ENCODE measurements at regions not wholly inside any gene's neighbourhood (a gene's known extent, or its start where the extent isn't known, plus 50 kb on each side); places are given as distances from the start of the nearest gene placed in this dataset.

DNA sequence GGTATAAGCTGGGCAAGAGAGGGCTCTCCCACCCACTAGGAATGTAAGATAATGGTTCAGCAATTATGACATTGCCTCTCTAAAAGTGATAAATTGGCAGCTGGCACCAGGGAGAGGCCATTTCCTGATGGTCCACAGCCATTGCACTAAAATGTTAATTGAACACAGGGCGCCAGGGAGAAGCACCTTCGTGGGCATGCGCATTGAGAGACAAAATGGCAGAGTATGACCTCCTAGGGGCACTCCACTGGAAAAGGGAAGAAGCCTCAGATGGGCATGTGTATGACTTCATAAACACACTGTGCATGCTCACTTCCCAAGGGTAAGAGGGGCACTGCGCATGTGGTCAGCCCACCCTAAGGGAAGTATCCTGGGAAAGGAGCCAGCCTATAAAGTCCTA, 419.2 kb downstream of the AGTPBP1 start:
- no peak for FAIRE-seq
- WGBS (ENCODE audit: insufficient coverage, low coverage, missing lambda C conversion rate), result 2% methylated on average over 4 of the region's 4 CpGs

DNA sequence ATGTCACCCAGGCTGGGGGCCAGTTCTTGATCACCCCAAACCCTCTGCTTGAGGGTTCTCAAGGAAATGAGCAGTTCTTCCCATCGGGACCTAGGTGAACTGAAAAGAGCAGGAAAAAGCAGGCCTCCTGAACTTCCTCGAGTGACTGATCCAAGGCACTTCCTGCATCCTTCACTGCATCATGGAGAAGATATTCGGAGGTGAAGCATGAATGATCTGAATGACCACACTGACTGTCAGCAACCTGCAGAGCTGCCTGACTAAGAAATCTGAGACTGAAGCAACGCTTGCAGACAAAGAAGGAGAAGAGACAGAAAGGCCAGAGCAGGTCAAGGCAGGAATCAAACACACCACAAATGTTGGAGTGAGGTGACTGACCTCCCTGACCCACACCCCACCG, 420.2 kb downstream of the AGTPBP1 start:
- Histone ChIP-seq H3K9ac (ENCODE audit: insufficient read depth in 1 of 2, low read depth in 2 of 2, low read length in 2 of 2) (no peak overlapping the region), H3K79me2 (ENCODE audit: control insufficient read depth, insufficient read depth, low read length) (no peaks in the 10 kb centered on the region), H3K36me3 (ENCODE audit: control insufficient read depth, insufficient read depth, low read length) (no peaks in the 10 kb centered on the region), H3K27me3 (ENCODE audit: control insufficient read depth in 2 of 2, insufficient read depth in 2 of 2, low read length in 2 of 2) (no peaks in the 10 kb centered on the region), H3K4me2 (ENCODE audit: insufficient read depth, low read length) (no peak overlapping the region), H3K4me3 (no peak overlapping the region), H4K20me1 (replicated peaks; ENCODE audit: control insufficient read depth, insufficient read depth, low read length) (no peaks in the 10 kb centered on the region), H3K9me3 (replicated peaks; ENCODE audit: control insufficient read depth, insufficient read depth, low read depth, low read length) (no peaks in the 10 kb centered on the region), H3K9me1 (ENCODE audit: control insufficient read depth, insufficient read depth, low read length) (no peaks in the 10 kb centered on the region), H2AFZ (ENCODE audit: low read depth, low read length) (no peak overlapping the region), H3K27ac (ENCODE audit: extremely low read depth, low read depth, low read length) (no peak overlapping the region), H3K4me1 (replicated peaks in 1 of 2; ENCODE audit: control insufficient read depth in 2 of 2, insufficient read depth in 2 of 2, low read length in 2 of 2) (no peaks in the 10 kb centered on the region; a peak in 1 of 5 replicates)
- ChIA-PET POLR2A (no interaction called here), CTCF (ENCODE audit: low intra/inter-chr PET ratio) (no interaction called here)
- in situ Hi-C loops (cut with MboI), result no loop called here
- no peak for FAIRE-seq
- intact Hi-C loops (cut with micrococcal nuclease), result no loop called here
- DNase-seq (ENCODE audit: extremely low read depth in 1 of 4, low spot score in 3 of 4), result no peak
- no peak for ATAC-seq
- 0% methylated on average over 4 of the region's 5 CpGs for whole genome bisulfite sequencing (ENCODE audit: insufficient coverage, low coverage, missing lambda C conversion rate)
- BruUV-seq (replicated peaks), result no TSS peak
- TF ChIP-seq FUS (optimal IDR thresholded peaks at IDR 0.05; ENCODE audit: low read depth, low read length), result no peak

More for the DNA sequence above, 419.2 kb downstream of the AGTPBP1 start:
- H3K27ac ChIP-seq (ENCODE audit: extremely low read depth, low read depth, low read length), result no peak overlapping the region
- H3K4me2 ChIP-seq (ENCODE audit: insufficient read depth, low read length), result no peak overlapping the region
- H3K9me1 ChIP-seq (ENCODE audit: control insufficient read depth, insufficient read depth, low read length), result no peaks in the 10 kb centered on the region
- ChIA-PET CTCF (ENCODE audit: low intra/inter-chr PET ratio) (no interaction called here), POLR2A (no interaction called here)
- BruUV-seq (replicated peaks), result no TSS peak
- no peak overlapping the region for H2AFZ ChIP-seq (ENCODE audit: low read depth, low read length)
- intact Hi-C loops (cut with micrococcal nuclease), result no loop called here
- no peaks in the 10 kb centered on the region; a peak in 1 of 5 replicates for H3K4me1 ChIP-seq (replicated peaks in 1 of 2; ENCODE audit: control insufficient read depth in 2 of 2, insufficient read depth in 2 of 2, low read length in 2 of 2)
- no peak for ATAC-seq
- H4K20me1 ChIP-seq (replicated peaks; ENCODE audit: control insufficient read depth, insufficient read depth, low read length), result no peaks in the 10 kb centered on the region
- H3K4me3 ChIP-seq, result no peak overlapping the region
- DNase-seq (ENCODE audit: extremely low read depth in 1 of 4, low spot score in 3 of 4), result no peak
- in situ Hi-C loops (cut with MboI), result no loop called here
- H3K79me2 ChIP-seq (ENCODE audit: control insufficient read depth, insufficient read depth, low read length), result no peaks in the 10 kb centered on the region
- H3K27me3 ChIP-seq (ENCODE audit: control insufficient read depth in 2 of 2, insufficient read depth in 2 of 2, low read length in 2 of 2), result no peaks in the 10 kb centered on the region
- no peak overlapping the region for H3K9ac ChIP-seq (ENCODE audit: insufficient read depth in 1 of 2, low read depth in 2 of 2, low read length in 2 of 2)
- no peaks in the 10 kb centered on the region for H3K9me3 ChIP-seq (replicated peaks; ENCODE audit: control insufficient read depth, insufficient read depth, low read depth, low read length)
- peak; percentile 71 to 76 for TF ChIP-seq NRF1 (conservative IDR thresholded peaks at IDR 0.05 in 1 of 2, IDR thresholded peaks at IDR 0.05 in 1 of 2)
- no peak for TF ChIP-seq RBM34 (IDR thresholded peaks at IDR 0.05; ENCODE audit: borderline replicate concordance, insufficient read depth, low read length)
- TF ChIP-seq CBFA2T2 (conservative IDR thresholded peaks at IDR 0.05), result no peak
- TF ChIP-seq SNRNP70 (optimal IDR thresholded peaks at IDR 0.05; ENCODE audit: low read depth, low read length), result no peak
- no peaks in the 10 kb centered on the region for H3K36me3 ChIP-seq (ENCODE audit: control insufficient read depth, insufficient read depth, low read length)
